SW 1271 (cell line): ENCODE measurements at regions not wholly inside any gene's neighbourhood (a gene's known extent, or its start where the extent isn't known, plus 50 kb on each side); places are given as distances from the start of the nearest gene placed in this dataset.
"Not testable (repeated sequence)": the region's sequence is repeated elsewhere in the genome, so short reads cannot be mapped to it uniquely, and the experiment has no call there.

Source experiments
- DNase-seq, 2 experiments: peaks; one replicate each; lab custom pipeline; 2025; lab: John Stamatoyannopoulos, UW

DNA sequence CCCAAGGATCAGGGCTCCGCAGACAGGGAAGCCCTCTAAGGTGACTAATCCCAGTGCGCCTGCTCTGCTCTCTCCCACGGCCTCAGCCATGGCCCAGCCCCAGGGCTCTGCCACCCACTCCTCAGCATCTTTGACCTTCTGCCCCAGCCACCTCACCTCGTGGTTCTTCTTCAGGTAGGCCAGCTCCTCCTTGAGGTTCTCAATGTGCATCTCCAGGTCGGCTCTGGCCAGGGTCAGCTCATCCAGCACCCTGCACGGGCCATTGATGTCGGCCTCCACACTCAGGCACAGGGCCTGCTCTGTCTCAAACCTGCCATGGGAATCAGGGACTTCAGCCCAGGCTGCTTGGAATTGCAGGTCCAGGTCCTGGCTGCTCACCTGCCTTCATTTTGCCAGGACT lies 128.4 kb downstream of the TNFRSF13B start:
- DNase-seq, result not testable (repeated sequence)

DNA sequence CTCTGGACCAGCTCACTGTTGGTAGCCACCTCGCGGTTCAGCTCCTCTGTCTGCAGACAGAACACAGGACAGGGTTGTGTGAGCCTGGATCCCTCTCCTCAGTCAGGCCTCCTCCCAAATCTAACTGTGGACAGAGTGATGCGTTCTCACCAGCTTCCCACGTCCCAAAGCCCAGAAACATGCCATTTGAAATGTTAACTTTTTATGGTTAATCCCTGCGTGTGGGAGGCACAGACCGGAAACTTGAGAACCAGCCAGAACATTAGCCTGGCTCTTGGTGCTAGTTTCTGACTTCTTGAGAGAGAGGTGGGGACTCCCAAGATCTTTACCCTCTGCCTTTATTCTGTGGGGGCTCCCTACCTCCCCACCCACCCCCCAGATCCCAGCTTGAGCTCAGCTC lies 129.6 kb downstream of the TNFRSF13B start:
- not testable (repeated sequence) for DNase-seq

DNA sequence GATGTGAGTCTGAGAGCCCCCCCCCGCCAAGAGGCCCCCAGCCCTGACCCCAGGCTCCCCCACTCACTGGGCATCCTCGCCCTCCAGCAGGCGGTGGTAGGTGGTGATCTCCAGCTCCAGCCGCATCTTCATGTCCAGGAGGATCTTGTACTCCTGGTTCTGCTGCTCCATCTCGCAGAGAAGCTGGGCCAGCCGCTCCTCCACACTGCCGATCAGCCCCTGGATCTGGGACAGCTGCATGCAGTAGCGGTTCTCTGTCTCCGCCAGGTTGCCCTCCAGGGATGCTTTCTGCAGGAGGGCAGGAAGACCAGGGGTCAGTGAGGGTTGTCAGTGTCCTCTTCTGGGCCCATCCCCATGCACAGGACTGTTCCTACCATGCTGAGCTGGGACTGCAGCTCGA lies 130.0 kb downstream of the TNFRSF13B start:
- DNase-seq, result not testable (repeated sequence)

DNA sequence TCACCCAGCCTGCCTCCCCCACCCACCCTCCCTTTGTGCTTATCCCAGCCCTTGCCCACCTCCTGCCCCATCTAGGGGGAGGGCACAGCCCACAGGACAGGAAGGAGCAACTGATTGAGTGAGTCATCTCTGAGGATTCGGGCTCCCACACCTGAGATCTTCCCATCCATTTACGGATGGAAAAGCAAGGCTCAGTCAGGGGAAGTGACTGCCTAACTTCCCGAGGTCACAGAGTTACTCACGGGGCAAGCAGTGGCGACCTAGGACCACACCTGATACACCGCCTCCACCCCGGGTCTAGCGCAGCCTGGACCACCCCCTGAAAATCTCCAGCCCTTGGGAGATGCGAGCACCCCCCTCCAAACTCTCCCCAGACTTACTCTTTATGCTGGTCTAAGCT lies 131.7 kb downstream of the TNFRSF13B start:
- not testable (repeated sequence) for DNase-seq

DNA sequence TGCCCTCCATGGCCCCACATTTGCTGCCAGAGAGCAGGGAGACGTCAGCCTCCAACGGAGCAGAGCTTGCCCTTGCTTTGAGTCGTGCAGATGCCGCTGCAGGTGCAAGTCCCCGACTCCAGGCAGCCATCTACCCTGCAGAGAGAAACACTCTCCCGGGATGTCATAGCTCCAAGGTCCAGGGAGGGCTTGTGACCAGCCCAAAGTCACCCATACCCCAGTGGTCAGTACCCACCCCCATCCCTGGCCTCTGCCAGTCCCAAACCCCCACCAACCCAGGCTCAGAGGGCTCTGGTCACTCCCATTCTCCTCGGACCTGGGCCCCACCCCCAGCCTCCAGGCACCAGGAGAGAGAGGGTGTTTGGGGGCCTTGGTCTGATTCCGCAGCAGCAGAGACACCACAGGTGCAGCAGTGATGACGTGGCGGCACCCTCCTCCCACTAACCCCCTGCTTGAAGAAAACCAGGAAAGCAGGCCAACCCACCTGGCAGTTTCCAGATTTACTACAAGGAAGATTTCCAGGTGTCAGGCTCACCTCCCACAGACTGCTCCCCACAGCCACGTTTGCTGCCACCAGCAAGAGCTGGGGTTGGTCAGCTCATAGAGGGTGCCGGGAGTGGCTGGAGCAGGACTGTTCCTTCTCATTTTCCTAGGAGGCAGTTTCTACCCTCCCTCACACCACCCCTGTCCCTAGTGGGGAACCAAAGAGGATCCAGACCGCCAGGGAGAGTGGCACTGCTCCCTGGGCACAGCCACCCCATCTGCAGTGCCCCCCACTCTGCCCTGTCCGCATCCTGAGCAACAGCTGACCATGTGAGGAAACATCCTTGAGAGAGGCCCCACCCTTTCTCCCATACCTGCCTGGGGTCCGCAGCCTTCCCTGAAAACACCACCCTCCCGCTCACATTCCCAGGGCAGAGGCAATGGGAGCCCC lies 132.4 kb downstream of the TNFRSF13B start:
- not testable (repeated sequence) for DNase-seq

DNA sequence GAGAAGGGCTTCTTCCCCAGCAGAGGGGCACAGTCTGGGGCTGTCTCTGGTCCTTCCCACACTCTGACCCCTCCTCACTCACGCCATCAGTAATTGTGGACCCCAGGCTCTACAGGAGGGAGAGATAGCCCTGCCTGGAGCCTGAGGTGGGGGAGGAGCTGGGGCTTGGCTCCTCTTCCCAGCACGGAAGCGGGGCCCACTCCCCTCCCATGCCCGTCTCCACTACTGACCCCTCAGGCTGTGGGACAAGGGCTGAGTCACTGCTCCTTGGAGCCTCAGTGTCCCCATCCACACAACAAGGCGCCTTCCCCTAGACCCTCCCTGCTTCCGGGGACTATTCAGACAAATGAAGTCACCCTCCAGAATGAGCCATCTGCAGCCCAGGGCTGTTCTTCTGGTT lies 133.1 kb downstream of the TNFRSF13B start:
- not testable (repeated sequence) for DNase-seq

DNA sequence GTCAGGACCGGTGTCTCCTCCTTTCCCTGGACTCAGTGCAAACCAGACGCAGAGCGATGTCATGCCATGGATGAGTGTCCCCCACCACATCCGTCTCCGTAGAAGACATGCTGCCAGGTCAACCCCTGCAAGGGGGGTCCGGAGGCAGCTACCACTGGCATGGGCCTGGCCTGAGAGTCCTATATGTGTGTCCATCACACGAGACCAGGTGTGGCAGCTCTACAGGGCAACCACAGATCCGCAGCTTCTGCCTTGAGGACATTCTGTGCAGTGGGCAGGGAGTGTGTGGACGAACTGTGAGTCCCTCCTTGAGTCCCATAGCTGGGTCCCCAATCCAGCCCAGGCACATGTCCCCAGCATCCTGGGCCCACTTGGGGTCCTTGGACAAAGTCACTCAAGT lies 133.6 kb downstream of the TNFRSF13B start:
- DNase-seq, result not testable (repeated sequence)

DNA sequence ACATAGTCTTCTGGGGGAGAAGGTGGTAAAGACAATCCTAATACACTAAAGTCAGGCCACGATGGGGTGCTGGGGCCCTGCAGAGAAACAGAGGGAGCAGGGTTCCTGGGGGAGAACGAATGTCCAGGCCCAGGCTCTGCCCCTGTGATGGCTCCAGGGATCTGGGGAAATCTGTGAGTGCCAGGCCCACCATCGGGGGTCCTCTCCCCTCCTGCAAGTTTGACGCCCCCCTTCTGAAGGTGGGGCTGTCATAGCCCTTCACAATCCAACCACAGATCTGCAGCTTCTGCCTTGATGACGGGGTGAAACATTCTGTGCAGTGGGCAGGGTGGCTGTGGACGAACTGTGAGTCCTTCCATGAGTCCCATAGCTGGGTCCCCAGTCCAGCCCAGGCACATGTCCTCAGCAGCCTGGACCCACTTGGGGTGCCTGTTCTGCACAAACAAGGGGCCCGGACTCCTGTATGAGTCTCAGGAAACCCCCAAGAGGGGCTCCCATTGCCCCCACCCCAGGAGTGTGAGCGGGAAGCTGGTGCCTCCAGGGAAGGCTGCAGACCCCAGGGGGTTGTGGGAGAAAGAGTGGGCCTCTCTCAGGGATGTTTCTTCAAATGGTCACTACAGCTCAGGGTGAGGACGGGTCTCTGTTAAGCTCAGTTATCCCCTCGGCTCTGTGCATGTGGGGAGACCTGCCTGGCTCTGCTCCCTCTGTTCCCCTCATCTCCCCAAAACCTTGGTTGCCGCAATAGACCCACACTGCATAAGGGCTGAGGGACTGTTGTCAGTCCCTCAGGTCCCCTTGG lies 134.3 kb downstream of the TNFRSF13B start:
- DNase-seq, result not testable (repeated sequence)

DNA sequence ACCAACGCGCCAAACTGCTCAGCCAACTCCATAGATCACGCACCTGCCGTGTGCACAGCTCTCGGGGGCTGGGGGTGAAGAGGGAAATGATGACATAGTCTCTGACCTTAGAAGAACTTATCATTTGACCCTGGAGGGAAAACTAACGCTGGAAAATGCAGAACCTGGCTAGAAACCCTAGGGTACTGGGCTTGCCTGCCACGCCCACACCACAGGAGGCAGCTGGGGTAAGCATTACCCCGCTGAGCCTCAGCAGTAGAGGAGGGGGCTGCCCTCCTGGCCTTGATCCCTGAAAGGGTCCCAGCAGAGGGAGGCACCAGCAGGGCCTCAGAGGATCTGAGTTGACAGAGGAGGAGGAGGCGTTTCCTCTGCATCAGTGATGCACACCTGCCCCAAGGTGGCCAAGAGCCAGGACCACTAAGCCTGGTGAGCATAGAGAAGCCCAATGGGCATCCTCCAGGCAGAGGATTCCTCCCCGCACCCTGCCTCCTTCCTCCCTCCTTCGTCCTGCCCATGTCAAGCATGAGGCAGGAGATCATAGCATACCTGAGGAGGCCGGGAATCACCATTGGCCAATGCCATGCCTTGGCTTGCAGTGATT lies 135.5 kb downstream of the TNFRSF13B start:
- not testable (repeated sequence) for DNase-seq

DNA sequence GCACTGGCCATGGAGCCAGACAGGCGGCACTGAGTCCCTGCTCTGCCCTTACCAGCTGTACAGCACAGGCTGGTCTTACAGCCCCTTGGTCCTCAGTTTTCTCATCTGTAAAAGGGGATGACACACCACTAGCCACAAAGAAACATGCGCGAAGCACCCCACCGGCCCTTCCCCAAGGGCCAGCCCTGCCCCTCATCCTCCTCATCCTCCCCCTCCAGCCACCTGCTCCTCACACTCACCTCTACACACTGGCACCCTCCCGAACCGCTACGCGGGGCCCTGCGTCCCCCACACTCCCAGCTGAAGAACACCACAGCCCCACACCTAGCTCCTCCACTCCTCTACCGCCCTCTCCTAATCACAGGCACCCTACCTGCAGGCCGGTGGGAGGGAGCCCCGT lies 138.4 kb downstream of the TNFRSF13B start:
- DNase-seq, result not testable (repeated sequence)

DNA sequence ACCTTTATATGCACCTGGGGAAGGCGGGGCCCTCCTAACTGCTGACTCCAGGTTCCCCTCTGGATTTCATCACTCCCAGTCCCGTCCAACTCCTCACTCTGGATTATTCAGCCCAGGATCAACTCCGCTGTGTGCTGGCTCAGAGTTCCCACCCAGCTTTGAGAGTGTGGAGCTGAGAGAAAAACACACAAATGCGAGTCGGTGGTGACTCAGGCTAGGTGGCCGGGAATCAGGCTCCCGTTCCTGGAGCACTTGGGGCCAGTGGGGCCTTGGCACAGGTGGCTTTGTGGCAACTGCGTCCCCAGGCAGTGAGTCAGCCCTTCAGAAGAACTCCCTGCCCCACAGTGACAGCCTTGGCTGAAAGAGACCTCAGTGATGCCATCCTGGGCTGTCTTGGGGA lies 139.1 kb downstream of the TNFRSF13B start:
- DNase-seq, result not testable (repeated sequence)

DNA sequence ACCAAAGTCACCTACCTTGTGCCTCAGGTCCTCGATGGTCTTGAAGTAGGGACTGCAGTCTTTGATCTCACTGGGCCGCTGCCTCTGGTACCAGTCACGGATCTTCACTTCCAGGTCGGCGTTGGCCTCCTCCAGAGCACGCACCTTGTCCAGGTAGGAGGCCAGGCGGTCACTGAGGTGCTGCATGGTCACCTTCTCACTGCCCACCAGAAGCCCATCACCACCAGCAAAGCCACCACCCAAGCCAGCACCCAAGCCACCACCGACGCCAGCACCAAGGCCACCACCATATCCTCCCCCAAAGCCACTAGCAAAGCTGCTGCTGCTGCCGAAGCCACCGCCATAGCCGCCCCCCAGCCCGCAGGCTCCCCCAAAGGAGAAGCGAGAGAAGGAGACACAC lies 139.7 kb downstream of the TNFRSF13B start:
- DNase-seq, result not testable (repeated sequence)

DNA sequence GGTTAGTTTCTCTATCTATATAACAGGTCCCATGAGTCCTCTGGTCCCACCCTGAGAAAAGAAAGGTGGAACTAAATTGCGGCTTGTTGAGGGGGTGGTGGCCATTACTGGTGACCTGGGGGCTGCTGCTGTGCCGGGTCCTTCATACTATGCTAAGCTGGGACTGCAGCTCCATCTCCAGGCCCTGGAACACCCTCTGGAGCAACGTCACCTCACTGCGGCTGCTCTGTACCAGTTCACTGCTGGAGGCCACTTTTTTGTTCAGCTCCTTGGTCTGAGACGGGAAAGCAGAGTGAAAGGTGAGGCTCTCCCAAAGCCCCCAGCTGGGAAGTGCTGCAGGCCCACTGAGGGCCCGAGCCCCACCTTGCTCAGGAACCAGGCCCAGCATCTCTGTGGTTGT lies 140.7 kb downstream of the CCDC144A start:
- not testable (repeated sequence) for DNase-seq

DNA sequence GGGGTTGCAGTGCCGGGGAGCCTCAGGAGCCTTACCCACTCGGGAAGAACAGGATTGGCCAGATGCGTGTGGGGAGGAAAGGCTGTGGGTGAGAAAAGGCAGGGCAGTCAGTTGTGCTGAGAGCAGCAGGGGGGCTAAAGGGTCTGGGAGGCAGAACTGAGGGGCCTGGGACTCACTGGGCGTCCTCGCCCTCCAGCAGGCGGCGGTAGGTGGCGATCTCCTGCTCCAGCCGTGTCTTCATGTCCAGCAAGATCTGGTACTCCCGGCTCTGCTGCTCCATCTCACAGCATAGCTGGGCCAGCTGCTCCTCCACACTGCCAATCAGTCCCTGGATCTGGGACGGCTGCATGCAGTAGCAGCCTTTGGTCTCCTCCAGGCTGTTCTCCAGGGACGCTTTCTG lies 140.2 kb downstream of the CCDC144A start:
- DNase-seq, result not testable (repeated sequence)
